RWPE2 (cell line): ENCODE measurements at regions not wholly inside any gene's neighbourhood (a gene's known extent, or its start where the extent isn't known, plus 50 kb on each side); places are given as distances from the start of the nearest gene placed in this dataset.

Experiments used
- ATAC-seq: fragments of 200-7000 bp; cut with Tn5 transposase; 3 replicates; pipeline ENCODE4 v1.9.1; 2021; ENCODE audit warnings: low read depth
- DNase-seq: peaks from one replicate; pipeline ENCODE4 v3.0.0-alpha.2; 2020; ENCODE audit warnings: low spot score
- H3K27ac ChIP-seq: fragments of 450-650 bp; 2 replicates; pipeline ENCODE4 v1.5.1; 2017; ENCODE audit warnings: mild to moderate bottlenecking; ENCODE audit not compliant: poor library complexity, severe bottlenecking
- H3K27me3 ChIP-seq: fragments of 250-450 bp; sonication (Bioruptor Pico); 2 replicates; pipeline ENCODE4 v1.5.1; 2021; ENCODE audit warnings: mild to moderate bottlenecking, moderate library complexity; ENCODE audit not compliant: insufficient read depth, poor library complexity, severe bottlenecking
- H3K36me3 ChIP-seq: fragments of 250-450 bp; sonication (Bioruptor Pico); 2 replicates; pipeline ENCODE4 v1.5.1; 2020; ENCODE audit warnings: low read depth, mild to moderate bottlenecking, moderate library complexity
- H3K4me1 ChIP-seq: fragments of 250-450 bp; sonication (Bioruptor Pico); 2 replicates; pipeline ENCODE4 v1.5.1; 2021; ENCODE audit warnings: mild to moderate bottlenecking, moderate library complexity; ENCODE audit not compliant: insufficient read depth, poor library complexity, severe bottlenecking
- H3K4me3 ChIP-seq: fragments of 250-450 bp; sonication (Bioruptor Pico); 2 replicates; pipeline ENCODE4 v1.5.1; 2021; ENCODE audit warnings: mild to moderate bottlenecking, moderate library complexity; ENCODE audit not compliant: severe bottlenecking
- H3K9me3 ChIP-seq: fragments of 250-450 bp; sonication (Bioruptor Pico); 2 replicates; pipeline ENCODE4 v1.5.1; 2021; ENCODE audit warnings: mild to moderate bottlenecking, moderate library complexity; ENCODE audit not compliant: severe bottlenecking
- TF ChIP-seq, protein P1 (sequence below): fragments of 450-650 bp; IDR thresholded peaks from one replicate; pipeline ENCODE4 v1.5.1; 2017; ENCODE audit warnings: mild to moderate bottlenecking, moderate library complexity; ENCODE audit not compliant: poor library complexity, severe bottlenecking

DNA sequence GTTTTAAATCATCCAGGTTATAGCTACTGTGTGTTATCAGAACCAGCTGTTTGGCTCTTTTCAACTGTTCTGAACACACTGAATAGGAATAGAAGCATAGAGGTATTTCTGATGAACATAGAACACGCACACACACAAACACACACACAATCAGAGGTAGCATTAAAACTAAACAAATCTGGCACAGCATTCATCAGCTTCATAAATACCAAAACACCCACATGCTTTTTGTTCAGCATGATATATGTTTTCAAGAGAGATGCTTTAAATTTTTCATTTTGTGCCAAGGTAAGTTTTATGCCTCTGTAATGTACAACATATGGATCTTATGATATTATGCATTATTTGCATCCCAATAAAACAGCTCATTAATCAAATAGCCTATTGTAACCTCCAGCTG, 208.6 kb downstream of the GALC start:
- DNase-seq = no peak
- TF ChIP-seq, protein P1, sequence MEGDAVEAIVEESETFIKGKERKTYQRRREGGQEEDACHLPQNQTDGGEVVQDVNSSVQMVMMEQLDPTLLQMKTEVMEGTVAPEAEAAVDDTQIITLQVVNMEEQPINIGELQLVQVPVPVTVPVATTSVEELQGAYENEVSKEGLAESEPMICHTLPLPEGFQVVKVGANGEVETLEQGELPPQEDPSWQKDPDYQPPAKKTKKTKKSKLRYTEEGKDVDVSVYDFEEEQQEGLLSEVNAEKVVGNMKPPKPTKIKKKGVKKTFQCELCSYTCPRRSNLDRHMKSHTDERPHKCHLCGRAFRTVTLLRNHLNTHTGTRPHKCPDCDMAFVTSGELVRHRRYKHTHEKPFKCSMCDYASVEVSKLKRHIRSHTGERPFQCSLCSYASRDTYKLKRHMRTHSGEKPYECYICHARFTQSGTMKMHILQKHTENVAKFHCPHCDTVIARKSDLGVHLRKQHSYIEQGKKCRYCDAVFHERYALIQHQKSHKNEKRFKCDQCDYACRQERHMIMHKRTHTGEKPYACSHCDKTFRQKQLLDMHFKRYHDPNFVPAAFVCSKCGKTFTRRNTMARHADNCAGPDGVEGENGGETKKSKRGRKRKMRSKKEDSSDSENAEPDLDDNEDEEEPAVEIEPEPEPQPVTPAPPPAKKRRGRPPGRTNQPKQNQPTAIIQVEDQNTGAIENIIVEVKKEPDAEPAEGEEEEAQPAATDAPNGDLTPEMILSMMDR = no peak
- H3K4me1 ChIP-seq = no peaks in the 10 kb centered on the region
- no peaks in the 10 kb centered on the region for H3K9me3 ChIP-seq
- H3K4me3 ChIP-seq = no peak overlapping the region
- H3K27ac ChIP-seq = no peak overlapping the region
- ATAC-seq = no peak
- no peaks in the 10 kb centered on the region for H3K36me3 ChIP-seq
- H3K27me3 ChIP-seq = no peaks in the 10 kb centered on the region

DNA sequence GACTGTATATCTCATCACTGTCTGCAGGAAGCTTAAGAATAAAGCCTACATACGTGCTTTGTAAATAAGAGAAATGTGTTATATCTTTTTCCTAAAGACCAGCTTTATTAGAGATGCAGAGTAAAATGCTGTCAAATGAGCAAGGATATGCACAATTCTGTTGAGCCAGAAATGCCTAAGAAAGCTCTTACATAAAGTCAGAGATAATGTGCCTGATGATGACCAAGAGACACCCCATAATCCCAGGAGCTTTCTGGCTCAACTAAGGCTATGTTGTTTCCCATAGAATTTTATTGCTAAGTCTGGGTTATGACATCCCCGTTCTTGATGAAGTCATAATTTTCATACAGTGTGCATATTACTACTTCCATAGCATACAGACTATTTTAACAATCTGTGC, 209.9 kb downstream of the GALC start:
- no peak overlapping the region for H3K4me3 ChIP-seq
- no peaks in the 10 kb centered on the region for H3K27me3 ChIP-seq
- no peak overlapping the region for H3K27ac ChIP-seq
- H3K4me1 ChIP-seq = no peaks in the 10 kb centered on the region
- TF ChIP-seq, protein P1 = no peak
- H3K36me3 ChIP-seq = no peaks in the 10 kb centered on the region
- no peaks in the 10 kb centered on the region for H3K9me3 ChIP-seq
- DNase-seq = no peak
- no peak for ATAC-seq

DNA sequence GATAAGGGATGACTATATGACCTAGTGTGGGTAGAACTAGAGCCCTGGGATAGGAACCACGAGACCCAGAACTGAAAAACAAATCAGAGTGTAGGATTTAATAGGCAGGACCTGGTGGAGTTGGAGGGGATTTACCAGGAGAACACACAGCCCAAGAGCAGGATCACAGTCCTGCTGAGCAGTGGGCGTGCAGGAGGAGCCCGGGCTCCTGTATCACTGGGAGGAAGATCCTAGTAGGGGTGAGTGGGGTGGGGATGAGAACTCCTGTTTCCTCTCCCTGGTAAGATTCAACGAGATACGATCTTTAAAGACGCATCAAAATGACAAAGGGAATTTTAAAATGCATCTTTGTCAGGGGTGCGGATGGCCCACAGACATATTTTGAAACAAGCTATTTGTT, 220.1 kb downstream of the GALC start:
- no peak for ATAC-seq

DNA sequence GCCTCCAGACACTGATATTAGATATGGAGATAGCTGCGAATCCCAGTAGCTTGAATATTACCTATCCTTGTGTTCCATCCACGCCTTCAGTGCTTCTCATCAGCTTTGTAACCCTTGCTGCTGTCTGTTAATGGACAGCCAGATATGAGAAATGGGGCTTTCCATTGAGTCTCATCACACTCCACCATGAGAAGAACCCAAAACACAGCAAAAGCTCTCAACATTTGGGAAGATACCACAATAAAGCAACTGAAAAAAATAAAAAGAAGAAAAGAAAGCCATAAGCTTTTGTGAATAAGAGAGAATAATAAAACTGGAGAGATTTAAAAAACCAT, 225.4 kb downstream of the GALC start:
- TF ChIP-seq, protein P1 = no peak
- Histone ChIP-seq H3K36me3 (no peaks in the 10 kb centered on the region), H3K27ac (no peak overlapping the region), H3K4me3 (no peak overlapping the region), H3K4me1 (no peaks in the 10 kb centered on the region), H3K27me3 (no peaks in the 10 kb centered on the region), H3K9me3 (no peaks in the 10 kb centered on the region)
- DNase-seq (no peak), ATAC-seq (no peak)

More for the DNA sequence above, 220.1 kb downstream of the GALC start:
- no peaks in the 10 kb centered on the region for H3K4me1 ChIP-seq
- H3K4me3 ChIP-seq = no peak overlapping the region
- H3K9me3 ChIP-seq = no peaks in the 10 kb centered on the region
- H3K27me3 ChIP-seq = no peaks in the 10 kb centered on the region
- H3K27ac ChIP-seq = no peak overlapping the region
- TF ChIP-seq, protein P1 = no peak
- H3K36me3 ChIP-seq = no peaks in the 10 kb centered on the region
- no peak for DNase-seq

DNA sequence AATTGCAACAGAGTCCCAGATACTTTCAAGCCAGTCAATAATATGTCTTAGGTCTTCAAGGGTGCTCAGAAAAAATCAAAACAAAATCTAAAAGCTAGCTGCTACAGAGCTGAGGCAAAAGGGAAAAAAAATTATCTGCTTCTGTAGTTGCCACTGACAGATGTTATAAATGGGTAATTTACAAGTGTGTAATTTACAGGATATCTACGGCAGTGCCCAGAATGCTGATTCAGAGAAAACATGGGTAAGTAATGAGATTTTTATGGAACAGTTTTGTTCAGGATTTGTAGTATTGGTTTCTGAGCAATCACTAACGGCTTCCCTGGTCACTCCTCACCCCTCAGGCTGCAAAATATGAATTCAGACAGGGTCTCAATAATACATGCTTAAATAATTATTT, 234.1 kb downstream of the GALC start:
- DNase-seq (no peak), ATAC-seq (no peak)
- no peak overlapping the region for H3K27ac ChIP-seq
- TF ChIP-seq, protein P1 = no peak
- H3K9me3 ChIP-seq = no peaks in the 10 kb centered on the region
- no peak overlapping the region for H3K4me3 ChIP-seq
- H3K4me1 ChIP-seq = no peaks in the 10 kb centered on the region
- H3K27me3 ChIP-seq = no peaks in the 10 kb centered on the region
- H3K36me3 ChIP-seq = no peaks in the 10 kb centered on the region
